HG03469 (cell line): ENCODE measurements at regions not wholly inside any gene's neighbourhood (a gene's known extent, or its start where the extent isn't known, plus 50 kb on each side); places are given as distances from the start of the nearest gene placed in this dataset.
A peak's percentile ranks its signal among the peaks of the same experiment; 100 is the strongest.

Experiments
- ATAC-seq: cut with Tn5 transposase; IDR thresholded peaks from one replicate; pipeline ENCODE4 v1.9.1; 2021; ENCODE audit warnings: mild to moderate bottlenecking, moderate library complexity, moderate number of reproducible peaks; ENCODE audit not compliant: unreplicated experiment

GRCh38 chr14:44154874-44155273 lies 352.2 kb downstream of the FSCB start:
- ATAC-seq, result no peak

DNA sequence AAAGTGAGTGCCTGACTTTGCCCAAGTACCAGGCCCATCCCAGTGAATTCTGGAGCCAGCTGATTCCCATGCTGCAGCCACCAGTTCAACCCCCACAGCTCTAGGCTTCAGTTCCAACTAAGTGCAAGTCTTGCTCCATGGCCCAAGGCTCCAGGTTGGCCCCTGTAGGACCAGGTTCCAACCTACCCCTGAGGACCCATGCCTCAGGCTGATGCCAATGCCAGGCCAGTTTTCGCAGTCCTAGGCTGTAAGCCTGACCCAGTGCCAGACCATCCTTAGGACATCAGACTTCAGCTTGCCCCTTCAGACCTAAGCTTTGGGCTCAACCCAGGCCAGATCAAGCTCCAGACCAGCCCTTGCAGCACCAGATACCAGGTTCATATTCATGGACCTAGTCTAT lies 352.6 kb downstream of the FSCB start:
- no peak for ATAC-seq

- no peak for ATAC-seq
Observed at GRCh38 chr14:44151130-44151820, 355.8 kb downstream of the FSCB start.

GRCh38 chr14:44149597-44149996 lies 357.5 kb downstream of the FSCB start:
- no peak for ATAC-seq

- ATAC-seq, result no peak
Observed at GRCh38 chr14:44142006-44142405, 365.1 kb downstream of the FSCB start.

- peak; percentile 58 for ATAC-seq
Observed at GRCh38 chr14:44135972-44136371, 371.1 kb downstream of the FSCB start.

GRCh38 chr14:44131861-44132260 lies 375.2 kb downstream of the FSCB start:
- ATAC-seq, result no peak

DNA sequence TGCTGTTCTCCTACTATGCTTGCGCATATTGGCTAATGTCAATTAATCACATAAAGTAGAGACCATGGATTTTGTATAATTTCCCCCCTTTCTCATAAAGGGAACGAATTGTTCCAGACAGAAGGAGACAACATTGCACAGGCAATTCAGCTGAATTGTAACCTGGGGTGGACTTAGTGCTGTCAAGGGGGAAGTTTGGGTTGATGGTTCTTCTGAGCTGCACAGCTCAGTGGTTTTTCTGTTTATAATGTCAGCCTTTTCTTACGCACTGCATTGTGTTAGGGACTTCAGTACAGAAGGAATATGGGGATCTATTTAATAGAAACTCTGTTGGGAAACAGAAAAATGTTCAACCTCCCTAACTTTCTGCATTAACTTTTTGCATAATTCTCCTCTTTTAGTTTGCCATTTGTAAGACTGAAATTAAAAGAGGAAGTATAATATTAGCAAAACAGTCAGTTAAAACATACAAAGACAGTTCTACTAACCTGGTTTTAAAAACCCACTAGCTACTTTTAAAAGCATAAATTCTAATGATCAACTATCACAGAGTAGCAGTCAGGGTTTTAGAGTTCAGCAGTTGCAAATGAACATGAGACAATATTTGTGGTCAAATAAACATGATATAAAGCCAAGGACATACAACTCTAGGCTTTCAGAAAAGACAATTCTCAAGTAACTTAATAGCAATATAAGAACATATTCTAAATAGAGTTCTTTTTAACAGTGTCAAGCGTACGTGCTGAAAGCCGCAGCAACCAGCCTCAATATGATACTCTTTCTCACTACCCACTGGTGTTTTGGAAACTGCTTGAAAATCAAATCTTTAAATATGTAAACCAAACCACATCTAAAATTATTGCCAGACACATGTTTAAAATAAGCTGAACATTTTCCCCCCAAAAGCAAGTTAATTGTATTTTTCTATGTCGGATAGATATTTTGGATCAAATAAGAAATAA lies 393.0 kb downstream of the FSCB start:
- peak; percentile 40 for ATAC-seq

GRCh38 chr14:44112774-44113460 lies 394.2 kb downstream of the FSCB start:
- ATAC-seq, result no peak

DNA sequence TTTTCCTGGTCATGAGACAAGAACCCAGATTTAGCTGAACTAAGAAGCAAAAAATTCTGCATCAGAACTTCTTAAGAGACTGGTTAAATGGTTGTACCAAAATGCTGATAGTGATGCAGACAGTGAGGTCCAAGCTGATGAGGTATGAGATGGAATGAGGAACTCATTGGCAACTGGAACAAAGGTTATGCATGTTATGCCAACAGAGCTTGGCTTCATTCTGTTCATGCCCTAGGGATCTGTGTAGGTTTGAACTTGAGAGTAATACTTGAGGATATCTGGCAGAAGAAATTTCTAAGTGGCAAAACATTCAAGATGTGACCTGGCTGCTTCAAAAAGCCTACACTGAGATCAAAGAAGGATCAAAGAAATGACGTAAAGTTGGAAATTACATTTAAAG lies 398.0 kb downstream of the FSCB start:
- ATAC-seq, result no peak

DNA sequence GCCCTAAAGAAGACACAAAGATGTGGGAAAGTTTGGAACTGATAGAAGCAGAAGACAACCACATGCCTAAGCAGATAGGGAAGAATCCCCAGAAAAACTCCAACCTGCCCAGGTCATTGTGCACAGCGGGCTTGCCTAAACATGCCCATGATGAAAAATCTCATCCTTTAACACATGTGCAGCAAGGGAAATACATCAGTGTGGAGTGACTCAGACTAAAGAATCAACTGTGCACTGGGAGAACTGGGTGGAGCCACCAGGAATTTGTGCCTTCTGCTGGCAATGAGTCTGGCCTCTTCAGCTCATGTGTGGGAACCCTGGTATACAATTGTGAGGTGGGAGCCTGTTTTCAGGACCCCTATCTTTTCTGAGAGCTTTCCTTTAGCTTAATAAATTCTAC lies 398.5 kb downstream of the FSCB start:
- ATAC-seq, result no peak

GRCh38 chr14:44107156-44107555 lies 399.9 kb downstream of the FSCB start:
- no peak for ATAC-seq

- ATAC-seq, result no peak
Observed at GRCh38 chr14:44099743-44100488, 407.2 kb downstream of the FSCB start.

- no peak for ATAC-seq
Observed at GRCh38 chr14:44081146-44081545, 425.9 kb downstream of the FSCB start.

GRCh38 chr14:44070046-44070445 lies 437.0 kb downstream of the FSCB start:
- ATAC-seq, result no peak

GRCh38 chr14:44053422-44053821 lies 453.7 kb downstream of the FSCB start:
- ATAC-seq, result no peak

DNA sequence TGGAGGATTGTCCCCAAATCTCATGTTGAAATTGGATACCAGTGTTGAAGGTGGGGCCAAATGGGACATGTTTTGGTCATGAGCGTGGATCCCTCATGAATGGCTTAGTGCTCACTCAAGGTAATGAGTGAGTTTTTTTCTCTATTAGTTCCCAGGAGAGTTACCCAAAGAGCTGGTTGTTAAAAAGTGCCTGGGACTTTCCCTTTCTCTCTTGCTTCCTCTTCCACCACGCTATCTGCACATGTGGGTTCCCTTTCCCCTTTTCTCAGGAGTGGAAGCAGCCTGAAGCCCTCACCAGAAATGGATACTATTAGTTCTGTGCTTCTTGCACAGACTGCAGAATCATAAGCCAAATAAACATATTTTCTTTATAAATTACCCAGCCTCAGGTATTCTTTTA lies 465.4 kb downstream of the FSCB start:
- ATAC-seq, result peak; percentile 64

DNA sequence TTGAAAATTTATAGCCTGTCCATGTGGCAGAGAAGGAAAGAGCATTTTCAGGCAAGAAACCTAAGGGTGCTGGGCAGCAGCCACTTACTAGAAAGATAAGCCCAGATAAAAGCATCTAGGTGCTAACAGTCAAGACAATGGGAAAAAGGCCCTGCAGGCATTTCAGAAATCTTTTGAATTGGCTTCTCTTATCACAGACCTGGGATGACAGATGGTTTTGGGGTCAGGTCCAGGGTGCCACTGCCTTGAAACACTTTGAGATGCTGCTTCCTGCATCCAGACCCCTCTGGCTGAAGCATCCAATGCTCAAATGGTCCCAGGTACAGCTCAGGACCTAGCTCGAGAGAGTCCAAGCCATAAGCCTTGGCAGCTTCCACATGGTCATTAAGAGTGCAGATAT lies 466.5 kb downstream of the FSCB start:
- ATAC-seq, result no peak

GRCh38 chr14:44036248-44036647 lies 470.8 kb downstream of the FSCB start:
- ATAC-seq, result no peak

DNA sequence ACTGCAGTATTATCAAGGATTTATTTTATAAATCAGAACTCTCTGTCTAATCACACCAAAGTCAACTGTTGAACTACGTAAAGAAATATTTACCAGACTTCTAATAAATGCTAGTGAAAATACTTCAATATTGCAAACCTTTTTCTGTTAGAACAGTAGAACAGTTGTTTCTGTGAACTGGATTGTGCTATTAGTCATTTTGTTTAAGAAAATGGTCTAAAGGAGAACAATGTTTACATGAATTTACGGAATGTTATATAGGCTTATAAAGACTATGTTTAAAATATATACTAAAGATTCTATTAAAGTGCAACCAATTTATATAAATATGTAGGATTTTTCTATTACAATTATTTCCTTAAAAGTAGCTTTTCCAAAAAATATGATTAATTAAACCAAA lies 471.4 kb downstream of the FSCB start:
- ATAC-seq, result no peak
